ENCODE measurements at regions not wholly inside any gene's neighbourhood (a gene's known extent, or its start where the extent isn't known, plus 50 kb on each side); places are given as distances from the start of the nearest gene placed in this dataset.

GRCh38 chr6:88287696-88288095 is 121.5 kb upstream of the CNR1 start:
- CTCF ChIA-PET, result no interaction called here
- no peak for TF ChIP-seq CTCF (IDR thresholded peaks at IDR 0.05; ENCODE audit: insufficient read depth, low read length, missing control alignments)
- no peak for DNase-seq (ENCODE audit: low read depth, low spot score)
- POLR2A ChIA-PET, result interaction anchor here (0.5 kb wide), 1 partner anchor 643 kb away, joined by 3 read pairs; no protein-coding TSS in a partner anchor
- H3K4me3 ChIP-seq (ENCODE audit: low read depth, low read length), result no peak overlapping the region

- no peak for TF ChIP-seq CTCF (IDR thresholded peaks at IDR 0.05; ENCODE audit: insufficient read depth, low read length, missing control alignments)
- H3K4me3 ChIP-seq (ENCODE audit: low read depth, low read length), result no peak overlapping the region
- DNase-seq (ENCODE audit: low read depth, low spot score), result no peak
- ChIA-PET POLR2A (no interaction called here), CTCF (no interaction called here)
These were observed 110.2 kb upstream of the CNR1 start for GRCh38 chr6:88276331-88276730.

- CTCF ChIA-PET, result no interaction called here
- TF ChIP-seq CTCF (IDR thresholded peaks at IDR 0.05; ENCODE audit: insufficient read depth, low read length, missing control alignments), result no peak
- POLR2A ChIA-PET, result no interaction called here
- no peak for DNase-seq (ENCODE audit: low read depth, low spot score)
- no peak overlapping the region for H3K4me3 ChIP-seq (ENCODE audit: low read depth, low read length)
These were observed 102.4 kb upstream of the CNR1 start for GRCh38 chr6:88268508-88268907.

- TF ChIP-seq CTCF (IDR thresholded peaks at IDR 0.05; ENCODE audit: insufficient read depth, low read length, missing control alignments), result no peak
- DNase-seq (ENCODE audit: low read depth, low spot score), result no peak
- ChIA-PET POLR2A (no interaction called here), CTCF (no interaction called here)
- H3K4me3 ChIP-seq (ENCODE audit: low read depth, low read length), result no peak overlapping the region
These were observed 100.0 kb upstream of the CNR1 start for GRCh38 chr6:88266126-88266525.

GRCh38 chr6:88263591-88263990 is 97.4 kb upstream of the CNR1 start:
- TF ChIP-seq CTCF (IDR thresholded peaks at IDR 0.05; ENCODE audit: insufficient read depth, low read length, missing control alignments), result no peak
- DNase-seq (ENCODE audit: low read depth, low spot score), result no peak
- H3K4me3 ChIP-seq (ENCODE audit: low read depth, low read length), result no peak overlapping the region
- ChIA-PET CTCF (no interaction called here), POLR2A (no interaction called here)

GRCh38 chr6:88262332-88262731 is 96.2 kb upstream of the CNR1 start:
- DNase-seq (ENCODE audit: low read depth, low spot score), result no peak

More at GRCh38 chr6:88262332-88262731, 96.2 kb upstream of the CNR1 start:
- POLR2A ChIA-PET, result no interaction called here
- no peak overlapping the region for H3K4me3 ChIP-seq (ENCODE audit: low read depth, low read length)
- CTCF ChIA-PET, result no interaction called here
- TF ChIP-seq CTCF (IDR thresholded peaks at IDR 0.05; ENCODE audit: insufficient read depth, low read length, missing control alignments), result no peak

Measured in AG04449 (cell line).